Prostate gland (tissue), 2 donors: ENCODE measurements at regions not wholly inside any gene's neighbourhood (a gene's known extent, or its start where the extent isn't known, plus 50 kb on each side); places are given as distances from the start of the nearest gene placed in this dataset.

ENCODE experiments used
- DNase-seq: peaks from one replicate; pipeline ENCODE4 v3.0.0-alpha.2; 2019; ENCODE audit warnings: low spot score
- H3K27ac ChIP-seq, 2 donors: fragments of 200-600 bp; sonication (generic); 2 replicates each; pipeline ENCODE4 v1.5.1; 2017 to 2019
- H3K27me3 ChIP-seq: fragments of 200-600 bp; sonication (generic); replicated peaks from 2 replicates; pipeline ENCODE4 v1.5.1; 2019; ENCODE audit not compliant: insufficient read depth
- H3K36me3 ChIP-seq, 2 donors: fragments of 200-600 bp; sonication (generic); 1 replicate in 1 of 2; 2 replicates in 1 of 2; pipeline versions ENCODE4 v1.5.1 to v1.8.1; 2017 to 2019
- H3K4me1 ChIP-seq: fragments of 200-600 bp; sonication (generic); replicated peaks from 2 replicates; pipeline ENCODE4 v1.5.1; 2019
- H3K4me3 ChIP-seq, 2 donors: fragments of 200-600 bp; sonication (generic); 2 replicates each; pipeline ENCODE4 v1.5.1; 2017 to 2019
- H3K9me3 ChIP-seq: fragments of 200-600 bp; sonication (generic); 2 replicates; pipeline ENCODE4 v1.5.1; 2017
- CTCF ChIP-seq, 4 experiments: fragments of 200-600 bp in 2 of 4; fragments of 450-650 bp in 2 of 4; sonication (generic) in 2 of 4; IDR thresholded peaks; 1 replicate in 3 of 4; 2 replicates in 1 of 4; pipeline ENCODE4 v1.5.1; 2016 to 2019; ENCODE audit warnings: antibody characterized with exemption in 4 of 4, mild to moderate bottlenecking in 2 of 4, moderate library complexity in 2 of 4
- POLR2A ChIP-seq: fragments of 450-650 bp; IDR thresholded peaks from one replicate; pipeline ENCODE4 v1.6.1; 2016; ENCODE audit warnings: antibody characterized with exemption, mild to moderate bottlenecking
- POLR2AphosphoS5 ChIP-seq: sonication (generic); formaldehyde crosslinking; IDR thresholded peaks from one replicate; pipeline ENCODE4 v1.6.1; 2017; ENCODE audit warnings: antibody characterized with exemption
- WGBS: methylation state at CpG from one replicate; pipeline ENCODE4 v1.1.5; 2018; 5-methylcytosine and 5-hydroxymethylcytosine counted together
- intact Hi-C: fragments of 100-400 bp; cut with DNase I; formaldehyde crosslinking; loops from one replicate; pipeline ENCODE4 v1.14.2; 2022

GRCh38 chr2:155600296-155600695, 732.2 kb downstream of the NR4A2 start:
- no peaks in the 10 kb centered on the region for H3K4me1 ChIP-seq
- no peaks in the 10 kb centered on the region for H3K36me3 ChIP-seq
- H3K9me3 ChIP-seq: no peaks in the 10 kb centered on the region
- H3K27me3 ChIP-seq: no peaks in the 10 kb centered on the region
- no peak for DNase-seq
- H3K4me3 ChIP-seq: no peak overlapping the region
- 85% methylated on average over 10 of the region's 10 CpGs for WGBS
- H3K27ac ChIP-seq: no peak overlapping the region
- TF ChIP-seq POLR2A: no peak
- no peak for TF ChIP-seq CTCF (IDR thresholded peaks at IDR 0.05)
- intact Hi-C loops: no loop called here

- TF ChIP-seq POLR2AphosphoS5 (no peak), CTCF (IDR thresholded peaks at IDR 0.05) (no peak), POLR2A (no peak)
- WGBS: 89% methylated on average over 5 of the region's 5 CpGs
- H3K4me1 ChIP-seq: no peaks in the 10 kb centered on the region
- no peaks in the 10 kb centered on the region for H3K36me3 ChIP-seq
- intact Hi-C loops: no loop called here
- no peaks in the 10 kb centered on the region for H3K9me3 ChIP-seq
- no peaks in the 10 kb centered on the region for H3K27me3 ChIP-seq
- H3K4me3 ChIP-seq: no peak overlapping the region
- DNase-seq: no peak
- H3K27ac ChIP-seq: no peak overlapping the region
These were observed 732.7 kb downstream of the NR4A2 start for GRCh38 chr2:155599834-155600233.

GRCh38 chr2:155583674-155584195, 748.8 kb downstream of the NR4A2 start:
- H3K4me1 ChIP-seq: no peaks in the 10 kb centered on the region
- DNase-seq: no peak
- intact Hi-C loops: no loop called here
- WGBS: 84% methylated on average over 2 of the region's 2 CpGs
- no peaks in the 10 kb centered on the region for H3K27me3 ChIP-seq
- no peak overlapping the region for H3K4me3 ChIP-seq
- no peaks in the 10 kb centered on the region for H3K36me3 ChIP-seq
- no peak overlapping the region for H3K27ac ChIP-seq
- TF ChIP-seq POLR2AphosphoS5 (no peak), CTCF (IDR thresholded peaks at IDR 0.05) (no peak), POLR2A (no peak)
- no peaks in the 10 kb centered on the region for H3K9me3 ChIP-seq

GRCh38 chr2:155574941-155575340, 757.6 kb downstream of the NR4A2 start:
- Histone ChIP-seq H3K4me1 (no peaks in the 10 kb centered on the region), H3K9me3 (no peaks in the 10 kb centered on the region), H3K27ac (no peak overlapping the region), H3K4me3 (no peak overlapping the region), H3K36me3 (no peaks in the 10 kb centered on the region), H3K27me3 (no peaks in the 10 kb centered on the region)
- no peak for DNase-seq
- intact Hi-C loops: no loop called here
- TF ChIP-seq CTCF (IDR thresholded peaks at IDR 0.05) (no peak), POLR2A (no peak), POLR2AphosphoS5 (no peak)
- WGBS: 81% methylated on average over 1 of the region's 1 CpG

- TF ChIP-seq POLR2A: no peak
- TF ChIP-seq CTCF (IDR thresholded peaks at IDR 0.05): no peak
- TF ChIP-seq POLR2AphosphoS5: no peak
- Histone ChIP-seq H3K27ac (no peak overlapping the region), H3K4me1 (no peaks in the 10 kb centered on the region), H3K9me3 (no peaks in the 10 kb centered on the region), H3K27me3 (no peaks in the 10 kb centered on the region), H3K36me3 (no peaks in the 10 kb centered on the region), H3K4me3 (no peak overlapping the region)
- intact Hi-C loops: no loop called here
- WGBS: 88% methylated on average over 3 of the region's 3 CpGs
- no peak for DNase-seq
These were observed 785.0 kb downstream of the NR4A2 start for GRCh38 chr2:155547571-155547970.
